ENCODE measurements at regions not wholly inside any gene's neighbourhood (a gene's known extent, or its start where the extent isn't known, plus 50 kb on each side); places are given as distances from the start of the nearest gene placed in this dataset.
A peak's percentile ranks its signal among the peaks of the same experiment; 100 is the strongest.

DNA sequence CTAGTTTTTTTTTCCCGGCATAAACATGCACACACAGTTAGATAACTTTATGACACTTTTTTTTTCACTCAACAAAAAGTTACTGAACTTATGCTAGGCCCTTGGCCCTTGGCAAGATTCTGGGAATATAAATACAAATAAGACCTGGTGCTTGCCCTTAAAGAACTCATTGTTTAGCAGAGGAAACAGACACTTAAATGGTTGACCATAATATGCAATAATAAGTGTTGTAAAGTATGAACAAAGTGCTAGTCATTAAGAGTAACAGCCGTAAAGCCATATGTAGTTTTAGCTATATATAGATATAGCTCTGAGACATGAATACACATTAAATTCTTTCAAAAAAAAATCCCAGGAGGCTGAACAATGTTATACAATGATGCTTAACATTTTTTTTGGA lies 198.3 kb downstream of the CYYR1 start:
- Histone ChIP-seq H3K9ac (ENCODE audit: low read length in 3 of 3) (no peak overlapping the region), H3K4me1 (ENCODE audit: control insufficient read depth in 2 of 3, insufficient read depth in 2 of 3, low read depth in 1 of 3, low read length in 3 of 3) (no peaks in the 10 kb centered on the region), H3K36me3 (ENCODE audit: control insufficient read depth in 2 of 3, insufficient read depth in 3 of 3, low read length in 3 of 3) (no peaks in the 10 kb centered on the region), H3K9me3 (ENCODE audit: control insufficient read depth in 2 of 3, insufficient read depth in 1 of 3, low read length in 3 of 3) (no peaks in the 10 kb centered on the region), H3K27me3 (ENCODE audit: control insufficient read depth, insufficient read depth, low read length) (no peaks in the 10 kb centered on the region), H3K4me3 (ENCODE audit: low read length in 3 of 3) (no peak overlapping the region), H3K27ac (ENCODE audit: low read depth in 2 of 2, low read length in 2 of 2) (no peak overlapping the region)
- DNase-seq (peak in 1 of 5 donors; percentile 5), FAIRE-seq (no peak)
- TF ChIP-seq, protein P1, sequence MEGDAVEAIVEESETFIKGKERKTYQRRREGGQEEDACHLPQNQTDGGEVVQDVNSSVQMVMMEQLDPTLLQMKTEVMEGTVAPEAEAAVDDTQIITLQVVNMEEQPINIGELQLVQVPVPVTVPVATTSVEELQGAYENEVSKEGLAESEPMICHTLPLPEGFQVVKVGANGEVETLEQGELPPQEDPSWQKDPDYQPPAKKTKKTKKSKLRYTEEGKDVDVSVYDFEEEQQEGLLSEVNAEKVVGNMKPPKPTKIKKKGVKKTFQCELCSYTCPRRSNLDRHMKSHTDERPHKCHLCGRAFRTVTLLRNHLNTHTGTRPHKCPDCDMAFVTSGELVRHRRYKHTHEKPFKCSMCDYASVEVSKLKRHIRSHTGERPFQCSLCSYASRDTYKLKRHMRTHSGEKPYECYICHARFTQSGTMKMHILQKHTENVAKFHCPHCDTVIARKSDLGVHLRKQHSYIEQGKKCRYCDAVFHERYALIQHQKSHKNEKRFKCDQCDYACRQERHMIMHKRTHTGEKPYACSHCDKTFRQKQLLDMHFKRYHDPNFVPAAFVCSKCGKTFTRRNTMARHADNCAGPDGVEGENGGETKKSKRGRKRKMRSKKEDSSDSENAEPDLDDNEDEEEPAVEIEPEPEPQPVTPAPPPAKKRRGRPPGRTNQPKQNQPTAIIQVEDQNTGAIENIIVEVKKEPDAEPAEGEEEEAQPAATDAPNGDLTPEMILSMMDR (IDR thresholded peaks at IDR 0.05; ENCODE audit: borderline replicate concordance, extremely low read depth, insufficient read depth), result no peak
- intact Hi-C loops (cut with DNase I), result no loop called here

DNA sequence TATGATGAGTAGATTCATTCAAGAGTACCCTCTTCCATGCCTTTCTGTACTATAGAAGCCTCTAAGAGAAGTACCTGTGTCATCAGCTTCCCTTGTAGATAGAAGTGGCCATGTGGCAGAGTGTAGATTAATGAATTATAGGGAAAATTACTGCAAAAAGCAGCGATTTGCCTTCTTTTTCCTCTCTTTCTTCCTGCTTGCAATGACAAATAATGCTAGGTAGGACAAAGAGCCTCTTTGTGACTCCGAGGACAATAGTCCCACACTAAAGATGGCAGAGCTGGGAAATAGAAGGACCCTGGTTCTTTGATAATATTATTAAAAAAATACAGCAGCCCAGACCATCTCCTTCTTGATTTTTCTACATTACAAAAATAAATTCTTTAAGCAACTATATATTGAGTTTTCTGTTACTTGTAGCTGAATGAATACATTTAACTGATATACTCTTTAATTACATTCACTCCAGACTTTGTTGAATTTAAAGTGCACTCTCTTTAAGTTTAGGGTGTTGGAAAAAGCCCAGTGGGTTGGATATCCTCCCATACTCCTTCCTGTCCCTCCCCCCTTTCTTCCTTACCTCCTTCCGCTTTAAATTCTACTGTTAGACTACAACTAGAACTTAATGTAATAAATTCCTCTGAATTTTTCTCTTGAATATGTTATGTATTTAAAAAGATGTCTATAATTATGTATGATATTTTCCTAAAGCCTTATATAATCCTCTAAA lies 198.2 kb upstream of the APP start:
- TF ChIP-seq, protein P1 (IDR thresholded peaks at IDR 0.05; ENCODE audit: borderline replicate concordance, extremely low read depth, insufficient read depth), result no peak
- no peak overlapping the region for H3K27ac ChIP-seq (ENCODE audit: low read depth in 2 of 2, low read length in 2 of 2)
- no peak overlapping the region for H3K9ac ChIP-seq (ENCODE audit: low read length in 3 of 3)
- H3K9me3 ChIP-seq (ENCODE audit: control insufficient read depth in 2 of 3, insufficient read depth in 1 of 3, low read length in 3 of 3), result no peaks in the 10 kb centered on the region
- DNase-seq (no peak), FAIRE-seq (no peak)
- H3K27me3 ChIP-seq (ENCODE audit: control insufficient read depth, insufficient read depth, low read length), result no peaks in the 10 kb centered on the region
- no peaks in the 10 kb centered on the region for H3K4me1 ChIP-seq (ENCODE audit: control insufficient read depth in 2 of 3, insufficient read depth in 2 of 3, low read depth in 1 of 3, low read length in 3 of 3)
- H3K4me3 ChIP-seq (ENCODE audit: low read length in 3 of 3), result no peak overlapping the region
- H3K36me3 ChIP-seq (ENCODE audit: control insufficient read depth in 2 of 3, insufficient read depth in 3 of 3, low read length in 3 of 3), result no peaks in the 10 kb centered on the region
- intact Hi-C loops (cut with DNase I), result no loop called here

DNA sequence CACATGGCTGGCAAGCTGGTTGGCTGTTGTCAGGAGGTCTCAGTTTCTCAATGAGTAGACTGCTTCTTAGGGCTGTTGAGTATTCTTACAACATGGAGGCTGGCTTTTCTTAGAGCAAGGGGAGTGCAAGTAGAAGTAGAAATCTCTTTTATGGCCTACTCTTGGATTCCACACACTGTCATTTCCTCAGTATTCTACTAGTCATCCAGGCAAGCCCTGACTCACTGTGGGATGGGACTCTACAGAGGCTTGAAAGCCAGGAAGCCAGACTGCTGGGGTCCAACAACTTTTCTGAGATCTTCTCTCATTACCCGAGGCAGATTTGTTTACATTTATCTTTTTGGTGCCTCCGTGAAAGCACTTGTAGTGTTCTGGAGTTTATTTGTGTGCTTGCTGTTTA lies 196.2 kb upstream of the APP start:
- H3K4me3 ChIP-seq (ENCODE audit: low read length in 3 of 3), result no peak overlapping the region
- H3K27me3 ChIP-seq (ENCODE audit: control insufficient read depth, insufficient read depth, low read length), result no peaks in the 10 kb centered on the region
- FAIRE-seq (no peak), DNase-seq (no peak)
- no peak overlapping the region for H3K27ac ChIP-seq (ENCODE audit: low read depth in 2 of 2, low read length in 2 of 2)
- intact Hi-C loops (cut with DNase I), result no loop called here
- H3K9me3 ChIP-seq (ENCODE audit: control insufficient read depth in 2 of 3, insufficient read depth in 1 of 3, low read length in 3 of 3), result no peaks in the 10 kb centered on the region
- H3K36me3 ChIP-seq (ENCODE audit: control insufficient read depth in 2 of 3, insufficient read depth in 3 of 3, low read length in 3 of 3), result no peaks in the 10 kb centered on the region
- no peaks in the 10 kb centered on the region for H3K4me1 ChIP-seq (ENCODE audit: control insufficient read depth in 2 of 3, insufficient read depth in 2 of 3, low read depth in 1 of 3, low read length in 3 of 3)
- TF ChIP-seq, protein P1 (IDR thresholded peaks at IDR 0.05; ENCODE audit: borderline replicate concordance, extremely low read depth, insufficient read depth), result no peak
- H3K9ac ChIP-seq (ENCODE audit: low read length in 3 of 3), result no peak overlapping the region

DNA sequence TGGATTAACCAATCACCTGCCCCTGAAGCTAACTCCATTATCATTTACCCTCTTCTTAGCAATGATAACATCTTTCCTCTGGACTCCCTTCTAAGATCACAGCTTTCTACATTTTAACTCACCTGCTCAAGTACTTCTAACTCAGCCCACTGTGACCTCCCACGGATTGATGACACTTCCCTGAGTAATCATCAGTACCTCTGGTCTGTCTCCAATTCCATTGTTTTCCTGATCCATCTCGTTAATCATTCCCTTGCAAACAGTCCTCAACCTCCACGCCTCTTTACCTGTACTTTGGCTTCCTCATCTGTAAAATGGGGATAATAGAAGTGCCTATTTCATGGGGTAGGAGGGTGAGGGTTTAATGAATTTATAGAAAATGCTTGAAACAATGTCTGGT lies 195.3 kb upstream of the APP start:
- no peaks in the 10 kb centered on the region for H3K4me1 ChIP-seq (ENCODE audit: control insufficient read depth in 2 of 3, insufficient read depth in 2 of 3, low read depth in 1 of 3, low read length in 3 of 3)
- no peak for FAIRE-seq
- intact Hi-C loops (cut with DNase I), result no loop called here
- no peaks in the 10 kb centered on the region for H3K27me3 ChIP-seq (ENCODE audit: control insufficient read depth, insufficient read depth, low read length)
- H3K9ac ChIP-seq (ENCODE audit: low read length in 3 of 3), result no peak overlapping the region
- no peak overlapping the region for H3K4me3 ChIP-seq (ENCODE audit: low read length in 3 of 3)
- DNase-seq, result no peak
- no peak overlapping the region for H3K27ac ChIP-seq (ENCODE audit: low read depth in 2 of 2, low read length in 2 of 2)
- no peaks in the 10 kb centered on the region for H3K9me3 ChIP-seq (ENCODE audit: control insufficient read depth in 2 of 3, insufficient read depth in 1 of 3, low read length in 3 of 3)
- TF ChIP-seq, protein P1 (IDR thresholded peaks at IDR 0.05; ENCODE audit: borderline replicate concordance, extremely low read depth, insufficient read depth), result no peak
- no peaks in the 10 kb centered on the region for H3K36me3 ChIP-seq (ENCODE audit: control insufficient read depth in 2 of 3, insufficient read depth in 3 of 3, low read length in 3 of 3)

Data from kidney (tissue), 13 donors.